Stimulated activated CD4-positive, alpha-beta T cell treated with anti-CD3 and anti-CD28 coated beads, Interleukin-15, amount 100 ng/mL, for 48 hours (primary cell): ENCODE measurements at regions not wholly inside any gene's neighbourhood (a gene's known extent, or its start where the extent isn't known, plus 50 kb on each side); places are given as distances from the start of the nearest gene placed in this dataset.
"Not testable (repeated sequence)": the region's sequence is repeated elsewhere in the genome, so short reads cannot be mapped to it uniquely, and the experiment has no call there.

ENCODE experiments used
- DNase-seq, 2 donors: peaks; one replicate each; pipeline ENCODE4 v3.0.0-alpha.2; 2020; ENCODE audit warnings: low read depth in 2 of 2

DNA sequence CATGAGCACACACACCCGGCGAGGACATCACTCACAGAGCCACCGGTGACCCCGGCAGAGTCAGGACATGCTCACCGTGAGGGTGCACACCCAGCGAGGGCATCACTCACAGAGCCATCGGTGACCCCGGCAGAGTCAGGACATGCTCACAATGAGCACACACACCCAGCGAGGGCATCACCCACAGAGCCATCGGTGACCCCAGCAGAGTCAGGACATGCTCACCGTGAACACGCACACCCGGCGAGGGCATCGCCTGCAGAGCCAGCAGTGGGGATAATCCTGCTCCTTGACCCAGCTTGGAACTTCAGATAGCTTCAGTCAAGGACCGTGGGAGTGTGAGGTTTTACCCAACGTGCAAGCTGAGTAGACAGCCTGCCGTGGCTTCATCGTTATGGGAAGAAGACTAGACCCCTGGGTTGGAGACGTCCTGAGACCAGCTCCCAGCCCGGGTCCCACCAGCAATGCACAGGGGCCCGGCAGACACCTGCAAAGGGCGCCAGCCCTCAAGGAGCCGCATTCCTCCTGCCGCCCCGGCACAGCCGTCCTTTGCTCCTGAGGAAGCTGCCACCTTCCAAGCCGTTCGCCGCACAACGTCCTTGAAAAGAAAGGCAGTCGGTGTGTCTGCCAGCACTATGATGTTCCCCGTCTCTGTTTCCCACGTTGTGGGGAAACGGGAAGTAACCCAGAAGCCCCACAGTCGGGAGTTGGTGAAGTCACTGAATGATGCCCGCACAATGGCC lies 192.3 kb downstream of the DLL1 start:
- DNase-seq, result no peak

DNA sequence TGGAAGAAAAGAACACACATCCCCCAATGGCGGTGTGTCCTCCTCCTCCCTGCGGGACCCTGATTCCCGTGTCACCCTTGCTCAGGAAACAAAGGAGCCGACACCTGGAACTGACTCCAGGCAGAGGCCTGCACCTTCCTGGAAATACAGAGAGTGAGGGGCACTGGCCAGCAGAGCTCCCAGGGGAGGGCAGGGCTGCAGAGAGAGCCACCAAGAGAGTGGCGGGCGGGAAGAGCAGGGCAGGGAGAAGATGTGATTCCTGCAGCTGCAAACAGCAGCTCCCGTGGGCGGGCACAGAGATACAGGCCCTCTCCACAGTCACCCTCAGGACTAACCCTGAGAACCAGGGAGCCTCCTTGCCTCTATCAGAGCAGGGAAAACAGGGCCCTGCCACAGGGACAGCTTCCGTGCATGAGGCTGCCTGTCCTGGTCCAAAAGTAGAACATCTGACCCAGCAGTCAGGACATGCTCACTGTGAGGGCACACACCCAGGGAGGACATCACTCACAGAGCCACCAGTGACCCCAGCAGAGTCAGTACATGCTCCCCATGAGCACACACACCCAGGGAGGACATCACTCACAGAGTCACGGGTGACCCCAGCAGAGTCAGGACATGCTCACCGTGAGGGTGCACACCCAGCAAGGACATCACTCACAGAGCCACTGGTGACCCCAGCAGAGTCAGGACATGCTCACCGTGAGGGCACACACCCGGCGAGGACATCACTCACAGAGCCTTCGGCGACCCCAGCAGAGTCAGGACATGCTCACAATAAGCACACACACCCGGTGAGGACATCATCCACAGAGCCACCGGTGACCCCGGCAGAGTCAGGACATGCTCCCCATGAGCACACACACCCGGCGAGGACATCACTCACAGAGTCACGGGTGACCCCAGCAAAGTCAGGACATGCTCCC lies 193.1 kb downstream of the DLL1 start:
- no peak for DNase-seq

DNA sequence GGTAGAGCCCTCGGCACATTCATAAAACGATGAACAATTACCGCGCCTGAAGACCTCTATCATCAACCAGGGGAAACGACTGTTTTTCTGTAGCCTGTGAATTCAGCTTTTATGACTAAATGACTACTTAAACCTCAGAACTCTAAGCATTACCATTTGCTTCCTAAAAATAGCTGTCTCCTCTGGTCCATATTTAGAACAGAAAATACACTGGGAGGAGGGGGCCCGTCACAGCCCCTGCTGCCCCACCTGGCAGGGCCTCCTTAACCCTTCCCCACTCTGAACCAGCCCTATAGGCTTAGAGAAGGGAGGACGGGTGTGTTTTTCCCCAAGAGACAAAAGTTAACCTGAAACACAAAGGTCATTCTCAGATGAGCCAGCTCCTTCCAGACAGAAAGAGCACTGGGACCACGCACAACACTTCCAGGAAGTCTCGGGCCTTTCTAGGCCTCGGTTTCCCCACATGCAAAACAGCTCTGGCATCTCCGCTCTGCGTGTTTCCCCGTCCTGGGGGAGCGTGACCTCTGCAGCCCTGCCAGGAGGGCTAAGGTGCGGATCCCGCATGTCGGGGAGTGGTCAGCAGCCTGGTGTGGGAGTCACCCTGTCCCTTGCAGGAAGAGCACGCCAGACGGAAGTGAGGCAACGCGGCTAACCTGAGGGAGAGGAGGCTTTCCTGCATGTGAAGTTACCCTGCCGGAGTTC lies 193.9 kb downstream of the DLL1 start:
- no peak for DNase-seq

DNA sequence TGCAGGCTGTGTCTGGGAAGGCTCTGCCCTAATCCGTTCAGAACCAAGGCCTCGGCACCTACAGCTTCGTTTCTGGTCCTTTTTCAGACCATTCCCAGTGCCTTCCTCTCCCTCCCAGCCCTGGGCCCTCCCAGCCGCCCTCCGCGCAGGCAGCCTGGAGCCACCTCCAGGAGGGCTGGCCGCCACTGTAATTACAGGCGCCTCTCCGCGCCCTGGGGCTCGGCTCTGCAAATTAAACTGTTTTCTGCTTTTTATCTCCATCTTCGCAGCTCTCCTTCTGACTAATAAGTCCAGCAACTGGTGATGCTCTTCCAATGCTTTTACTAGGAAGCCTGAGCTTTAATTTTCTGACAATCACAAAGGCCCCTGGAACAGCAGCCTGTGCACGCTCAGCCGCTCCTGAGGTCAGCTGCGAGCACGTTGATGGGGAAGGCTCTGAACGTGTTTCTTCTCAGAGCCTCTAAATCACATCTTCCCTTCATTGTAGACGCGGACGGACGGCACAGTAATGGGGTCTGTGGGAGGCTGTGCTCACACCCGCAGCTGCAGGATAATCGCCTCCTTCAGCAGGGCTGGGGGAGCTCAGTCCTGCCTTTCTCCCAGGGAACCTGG lies 194.6 kb downstream of the DLL1 start:
- DNase-seq, result no peak

DNA sequence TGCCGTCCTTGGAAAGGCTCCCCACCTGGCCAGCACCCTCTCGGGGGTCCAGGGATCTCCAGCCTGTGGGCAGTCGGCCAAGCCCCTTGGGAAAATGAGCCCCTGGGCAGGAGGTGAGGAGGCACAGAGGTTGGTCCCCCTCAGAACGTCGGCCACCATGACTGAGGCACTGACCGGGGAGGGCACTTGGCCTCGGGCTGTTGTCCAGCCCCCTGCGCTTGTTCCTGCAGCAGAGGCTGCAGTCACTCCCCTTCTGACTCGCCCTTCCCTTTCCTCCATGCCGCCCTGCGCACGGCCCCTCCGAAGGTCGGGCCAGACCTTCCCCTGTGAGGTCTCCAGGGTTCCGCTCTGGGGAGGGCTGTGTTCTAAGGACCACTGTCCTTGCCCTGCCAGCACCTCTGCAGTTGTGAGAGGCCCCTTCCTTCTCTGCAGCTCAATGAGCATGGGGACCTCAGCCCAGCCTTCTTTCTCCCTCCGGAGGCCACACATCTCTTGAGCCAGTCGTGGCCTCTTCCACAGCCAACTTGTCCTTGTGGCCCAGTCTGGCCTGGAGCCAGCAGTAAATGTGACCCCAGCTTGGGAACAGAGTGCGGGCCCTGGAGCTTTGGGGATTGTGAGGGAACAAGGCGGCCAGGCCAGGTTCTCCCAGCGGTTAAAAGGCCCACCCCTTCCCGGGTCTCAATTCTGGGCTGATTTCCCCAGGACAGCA lies 195.5 kb downstream of the DLL1 start:
- no peak for DNase-seq

DNA sequence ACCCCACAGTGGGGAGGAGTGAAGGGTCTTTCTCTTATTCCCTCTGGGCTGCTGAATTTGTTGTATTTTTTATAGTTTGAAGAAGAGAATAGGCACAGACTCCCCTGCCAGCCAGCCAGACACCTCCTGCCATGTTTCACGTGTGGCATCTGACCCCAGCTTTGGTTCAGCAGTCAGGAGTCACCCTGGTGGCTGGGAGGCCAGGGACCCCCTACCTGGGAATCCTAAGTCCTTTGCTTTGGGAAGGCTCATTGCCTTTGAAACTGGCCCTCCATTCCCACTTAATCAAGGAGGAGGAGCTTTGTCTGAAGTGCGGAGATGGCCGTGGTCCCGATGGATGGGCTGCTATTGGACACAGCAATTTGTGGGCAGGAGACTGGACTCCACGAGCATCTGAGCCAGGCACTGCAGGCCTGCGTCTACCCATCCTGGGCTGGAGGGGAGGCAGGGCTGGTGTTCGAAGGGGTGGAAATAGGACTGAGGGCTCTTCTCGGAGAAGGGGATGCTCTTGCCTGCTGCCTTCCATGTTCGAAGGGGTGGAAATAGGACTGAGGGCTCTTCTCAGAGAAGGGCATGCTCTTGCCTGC lies 196.1 kb downstream of the DLL1 start:
- no peak for DNase-seq

DNA sequence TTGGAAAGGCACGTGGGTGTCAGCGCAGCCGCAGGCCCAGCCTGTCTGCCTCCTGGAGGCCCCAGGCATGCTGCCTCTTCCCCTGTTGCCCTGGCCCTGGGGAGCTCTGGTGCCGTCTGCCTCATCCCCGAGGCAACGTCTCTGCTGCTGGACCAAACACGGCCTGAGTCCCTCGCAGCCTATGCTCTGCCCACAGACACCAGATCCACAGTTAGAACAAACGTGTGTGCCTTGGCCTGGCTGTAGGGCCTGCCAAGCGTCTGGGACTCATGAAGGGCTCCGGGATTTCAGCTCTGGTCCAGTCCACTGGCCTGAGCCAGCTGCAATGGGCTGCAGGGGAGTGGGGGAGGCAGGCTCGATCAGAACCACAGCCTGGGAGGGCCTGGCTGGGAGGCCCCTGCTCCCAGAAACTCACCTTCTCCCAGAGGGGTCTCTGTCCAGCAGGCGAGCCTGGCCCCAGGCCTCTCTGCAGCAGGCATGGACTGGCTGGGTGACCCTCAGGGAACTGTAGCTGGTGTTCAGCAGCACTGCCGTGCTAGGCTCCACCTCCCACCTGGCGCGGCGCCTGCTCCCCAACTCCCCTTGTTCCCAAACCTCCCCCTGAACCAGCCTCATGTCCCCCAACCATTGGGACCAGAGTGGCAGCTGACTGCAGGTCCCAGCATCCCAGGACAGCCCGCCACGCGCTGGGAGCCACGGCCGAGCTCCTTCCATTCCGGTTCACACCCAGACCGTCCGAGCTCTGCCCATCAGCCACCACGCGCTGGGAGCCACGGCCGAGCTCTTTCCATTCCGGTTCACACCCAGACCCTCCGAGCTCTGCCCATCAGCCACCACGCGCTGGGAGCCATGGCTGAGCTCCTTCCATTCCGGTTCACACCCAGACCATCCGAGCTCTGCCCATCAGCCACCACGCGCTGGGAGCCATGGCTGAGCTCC lies 197.0 kb downstream of the DLL1 start:
- DNase-seq, result no peak

DNA sequence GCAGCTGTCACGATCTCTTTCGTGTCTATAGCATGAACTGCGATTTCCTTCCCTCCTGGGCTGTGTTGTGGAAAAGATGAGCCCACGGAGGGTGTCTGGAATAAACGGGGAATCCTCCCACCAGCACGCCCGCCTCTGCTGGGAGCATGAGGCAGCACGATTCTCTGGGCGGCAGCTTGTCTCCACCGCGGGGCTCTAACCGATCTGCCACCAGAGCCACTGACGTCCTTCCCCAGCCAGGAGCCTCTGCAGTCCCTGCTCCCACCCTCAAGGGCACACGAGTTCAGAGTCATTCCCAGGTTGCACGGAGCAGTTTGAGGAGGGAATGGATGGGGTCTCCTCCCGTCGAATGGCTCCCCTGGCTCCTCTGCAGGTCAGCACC lies 197.6 kb downstream of the DLL1 start:
- no peak for DNase-seq

DNA sequence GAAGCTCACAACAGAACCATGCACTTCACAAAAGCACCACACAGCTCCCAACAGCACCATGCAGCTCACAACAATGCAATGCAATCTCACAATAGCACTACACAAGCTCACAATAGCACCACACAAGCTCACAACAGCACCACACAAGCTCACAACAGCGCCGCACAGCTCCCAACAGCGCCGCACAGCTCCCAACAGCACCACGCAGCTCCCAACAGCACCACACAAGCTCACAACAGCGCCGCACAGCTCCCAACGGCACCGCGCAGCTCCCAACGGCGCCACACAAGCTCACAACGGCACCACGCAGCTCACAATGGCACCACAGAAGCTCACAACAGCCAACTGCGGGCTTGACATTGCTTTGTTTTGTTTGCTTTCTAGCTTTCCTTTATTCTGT lies 198.1 kb downstream of the DLL1 start:
- DNase-seq, result no peak

DNA sequence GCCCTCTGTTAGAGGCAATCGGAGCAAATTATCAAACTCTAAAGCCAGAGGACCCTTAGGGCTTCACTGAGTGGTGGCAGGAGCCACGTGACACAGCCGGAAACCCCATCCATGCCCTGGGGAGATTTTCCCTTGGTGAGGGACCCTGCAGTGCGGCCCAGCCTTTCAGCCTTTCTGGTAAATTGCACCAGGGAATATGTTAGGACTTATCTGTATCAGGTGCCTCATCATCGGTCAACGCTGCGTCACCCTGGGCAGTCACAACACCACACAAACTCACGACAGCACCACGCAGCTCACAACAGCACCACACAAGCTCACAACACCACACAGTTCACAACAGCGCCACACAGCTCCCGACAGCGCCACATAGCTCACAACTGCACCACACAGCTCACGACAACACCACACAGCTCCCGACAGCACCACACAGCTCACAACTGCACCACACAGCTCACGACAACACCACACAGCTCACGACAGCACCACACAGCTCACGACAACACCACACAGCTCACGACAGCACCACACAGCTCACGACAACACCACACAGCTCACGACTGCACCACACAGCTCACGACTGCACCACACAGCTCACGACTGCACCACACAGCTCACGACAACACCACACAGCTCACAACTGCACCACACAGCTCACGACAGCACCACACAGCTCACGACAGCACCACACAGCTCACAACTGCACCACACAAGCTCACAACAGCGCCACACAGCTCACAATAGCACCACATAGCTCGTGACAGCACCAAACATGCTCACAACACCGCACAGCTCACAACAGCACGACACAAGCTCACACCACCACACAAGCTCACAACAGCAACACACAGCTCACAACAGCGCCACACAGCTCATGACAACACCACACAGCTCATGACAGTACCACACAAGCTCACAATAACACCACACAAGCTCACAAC lies 199.0 kb downstream of the DLL1 start:
- no peak for DNase-seq

DNA sequence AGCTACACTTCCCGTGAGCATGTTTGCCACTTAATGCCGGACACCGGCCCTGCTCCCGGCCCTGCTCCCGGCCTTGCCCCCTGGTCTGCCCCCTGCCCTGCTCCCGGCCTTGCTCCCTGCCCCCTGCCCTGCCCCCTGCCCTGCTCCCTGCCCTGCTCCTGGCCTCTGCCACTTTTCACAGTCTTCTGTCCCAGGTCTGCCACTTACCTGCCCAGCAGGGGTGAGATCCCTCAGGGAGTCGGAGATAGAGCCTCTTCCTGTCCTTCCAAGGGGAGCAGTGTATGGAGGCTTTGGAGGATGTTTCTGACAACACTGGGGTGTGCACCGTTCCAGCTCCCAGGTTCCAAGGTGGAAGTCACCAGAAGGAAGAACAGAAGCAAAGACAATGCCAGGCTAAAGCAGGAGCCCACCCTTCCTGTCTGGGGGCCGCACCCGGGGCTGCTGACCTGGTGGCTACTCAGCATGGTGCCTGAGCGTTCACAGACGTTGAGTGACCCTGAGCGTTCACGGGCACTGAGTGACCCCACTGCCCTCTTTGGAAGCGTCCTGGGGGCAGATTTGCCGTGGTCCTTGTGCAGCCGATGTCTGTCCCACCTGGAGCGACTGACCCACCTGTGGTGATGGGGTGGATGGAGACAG lies 199.8 kb downstream of the DLL1 start:
- DNase-seq, result no peak

DNA sequence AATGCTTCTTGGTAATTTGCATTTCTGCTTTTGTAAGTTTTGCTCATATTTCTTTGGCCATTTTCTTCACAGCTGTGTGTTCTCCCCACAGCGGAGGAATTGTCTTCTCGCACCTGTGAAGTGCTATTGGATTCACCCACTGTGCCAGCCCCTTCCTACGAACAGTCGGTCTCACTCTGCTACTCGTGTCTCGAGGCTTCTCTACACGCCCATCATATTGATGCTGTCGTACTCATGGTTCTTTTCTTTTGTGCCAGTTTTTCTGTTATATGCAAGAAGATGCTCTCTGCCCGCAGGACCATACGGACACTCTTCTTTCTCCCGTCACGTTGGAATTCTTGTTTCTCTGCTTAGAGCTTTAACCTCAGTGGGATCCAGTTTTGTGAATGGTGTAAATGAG lies 200.3 kb downstream of the DLL1 start:
- DNase-seq, result no peak

DNA sequence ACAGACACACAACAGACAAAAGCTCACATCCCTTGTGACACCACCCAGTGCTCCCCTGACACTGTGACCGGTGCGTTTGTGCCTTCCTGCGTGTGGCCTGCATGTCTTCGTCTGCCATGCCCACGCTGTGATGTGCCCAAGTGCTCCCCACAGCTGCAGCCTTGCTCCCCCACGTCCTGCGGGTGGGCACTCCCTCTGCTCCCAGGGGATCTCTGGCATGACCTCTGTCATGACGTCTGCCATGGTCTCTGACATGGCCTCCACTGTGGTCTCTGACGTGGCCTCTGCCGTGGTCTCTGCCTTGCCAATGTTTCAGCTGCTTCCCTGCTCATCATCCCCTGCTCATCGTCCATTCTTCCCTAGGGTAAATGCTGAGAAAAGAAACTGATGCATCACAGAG lies 200.9 kb downstream of the DLL1 start:
- no peak for DNase-seq

DNA sequence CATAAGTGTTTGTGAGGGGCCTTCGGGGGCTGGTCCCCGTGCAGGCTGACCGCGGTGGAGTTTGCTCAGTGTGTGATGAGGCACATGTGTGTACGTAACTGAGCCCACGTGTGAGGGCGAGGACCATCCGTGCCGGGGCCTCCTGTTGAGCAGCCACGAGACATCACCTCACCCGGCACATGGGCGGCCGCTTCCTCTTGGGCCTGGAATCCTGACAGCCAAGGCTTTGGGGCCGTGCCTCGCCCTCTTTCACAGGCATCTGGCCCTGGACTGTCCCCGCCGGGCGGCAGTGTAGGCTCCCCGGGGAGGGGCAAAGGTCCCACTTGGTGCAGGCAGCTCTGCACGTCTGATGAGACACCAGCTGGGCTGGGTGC lies 202.3 kb downstream of the DLL1 start:
- no peak for DNase-seq

DNA sequence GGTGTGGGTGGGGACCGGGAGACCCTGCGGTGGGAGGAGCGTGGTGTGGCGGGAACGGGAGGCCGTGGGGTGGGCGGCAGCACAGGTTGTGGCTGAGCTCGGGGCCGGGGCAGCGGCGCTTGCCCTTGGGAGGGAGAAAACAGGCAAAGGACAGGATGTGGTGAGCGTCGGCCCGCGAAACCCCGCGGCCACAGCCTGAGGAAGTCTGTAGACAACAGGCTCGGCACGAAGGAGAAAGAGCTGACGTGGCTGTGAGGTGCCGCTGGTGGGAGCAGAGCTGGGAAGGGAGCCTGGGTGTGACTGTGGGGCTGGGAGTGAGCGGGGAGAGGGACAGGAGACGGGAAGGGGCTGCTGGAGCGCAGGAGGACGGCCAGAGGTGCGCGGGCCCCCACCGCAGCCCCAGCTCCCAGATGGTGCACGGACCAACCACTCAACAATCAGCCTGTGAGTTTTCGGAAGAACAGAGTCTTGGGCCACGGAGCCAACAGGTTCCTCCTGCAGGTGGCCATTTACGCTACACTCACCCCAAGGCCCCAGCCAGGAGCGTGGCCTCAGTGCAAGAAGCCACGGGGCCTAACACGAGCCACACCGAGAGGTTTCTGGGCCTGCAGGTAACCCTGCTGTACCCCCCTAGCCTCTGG lies 202.8 kb downstream of the DLL1 start:
- peak; percentile 6 to 21 for DNase-seq

DNA sequence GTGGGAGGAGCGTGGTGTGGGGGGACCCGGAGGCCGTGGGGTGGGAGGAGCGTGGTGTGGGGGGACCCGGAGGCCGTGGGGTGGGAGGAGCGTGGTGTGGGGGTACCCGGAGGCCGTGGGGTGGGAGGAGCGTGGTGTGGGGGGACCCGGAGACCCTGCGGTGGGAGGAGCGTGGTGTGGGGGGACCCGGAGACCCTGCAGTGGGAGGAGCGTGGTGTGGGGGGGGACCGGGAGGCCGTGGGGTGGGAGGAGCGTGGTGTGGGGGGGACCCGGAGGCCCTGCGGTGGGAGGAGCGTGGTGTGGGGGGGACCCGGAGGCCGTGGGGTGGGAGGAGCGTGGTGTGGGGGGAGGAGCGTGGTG lies 203.5 kb downstream of the DLL1 start:
- DNase-seq, result not testable (repeated sequence)

DNA sequence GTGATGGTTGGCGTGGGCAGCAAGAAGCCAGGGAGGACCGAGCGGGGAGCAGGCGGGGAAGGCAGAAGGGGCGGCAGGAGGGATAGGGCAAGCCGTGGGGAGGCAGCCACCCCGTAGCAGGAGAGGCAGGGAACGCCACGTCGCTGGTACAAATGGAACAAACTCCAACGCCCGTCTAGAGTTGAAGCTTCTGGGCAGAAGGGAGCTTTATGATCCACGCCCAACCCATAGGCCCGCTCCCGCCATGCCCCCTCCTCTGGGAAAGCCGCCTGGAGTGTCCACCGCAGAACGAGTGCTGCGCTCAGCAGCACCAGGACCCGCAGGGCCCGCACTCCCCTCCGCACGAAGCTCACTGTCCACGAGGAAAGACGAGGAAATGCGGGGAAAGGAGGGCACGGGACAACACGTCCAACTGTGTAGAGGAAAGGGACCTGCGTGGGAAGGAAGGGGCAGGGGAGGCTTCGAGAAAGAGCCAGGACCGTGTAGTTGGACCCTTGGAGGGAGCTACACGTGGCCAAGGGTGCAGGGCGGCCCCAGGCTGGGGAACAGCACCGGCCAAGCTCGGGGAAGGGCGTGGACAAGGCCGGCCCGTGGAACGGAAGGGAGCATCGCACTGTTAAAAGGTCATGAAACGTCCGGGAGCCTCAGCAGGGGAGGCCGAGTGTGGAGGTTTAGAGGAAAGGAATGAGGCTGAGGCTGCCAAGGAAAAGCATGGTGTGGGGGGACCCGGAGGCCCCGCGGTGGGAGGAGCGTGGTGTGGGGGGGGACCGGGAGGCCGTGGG lies 204.0 kb downstream of the DLL1 start:
- DNase-seq, result no peak
